Stimulated activated naive CD4-positive, alpha-beta T cell (primary cell): ENCODE measurements at regions not wholly inside any gene's neighbourhood (a gene's known extent, or its start where the extent isn't known, plus 50 kb on each side); places are given as distances from the start of the nearest gene placed in this dataset.

Experiments
- DNase-seq, 6 experiments: peaks; one replicate each; lab custom pipeline; 2025; lab: John Stamatoyannopoulos, UW

DNA sequence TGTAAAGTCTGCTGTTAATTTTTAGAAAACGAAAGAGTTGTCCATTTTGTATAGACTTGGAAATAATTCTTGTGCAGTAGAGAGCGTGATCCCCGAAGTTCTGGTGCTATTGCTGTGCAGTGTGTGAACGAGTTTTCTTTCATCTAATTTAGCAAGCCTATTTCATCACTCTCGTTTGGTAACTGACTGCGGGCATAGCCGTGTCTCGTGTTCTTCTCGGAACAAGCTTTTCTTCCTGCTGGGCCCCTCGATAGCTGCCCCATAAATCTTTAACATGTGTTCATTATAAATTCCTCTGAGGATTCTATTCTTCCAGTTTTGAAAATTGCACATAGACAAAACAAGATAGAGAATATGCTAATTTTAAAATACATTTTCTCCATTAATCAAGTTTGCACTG, 622.0 kb upstream of the PFKP start:
- no peak for DNase-seq

DNA sequence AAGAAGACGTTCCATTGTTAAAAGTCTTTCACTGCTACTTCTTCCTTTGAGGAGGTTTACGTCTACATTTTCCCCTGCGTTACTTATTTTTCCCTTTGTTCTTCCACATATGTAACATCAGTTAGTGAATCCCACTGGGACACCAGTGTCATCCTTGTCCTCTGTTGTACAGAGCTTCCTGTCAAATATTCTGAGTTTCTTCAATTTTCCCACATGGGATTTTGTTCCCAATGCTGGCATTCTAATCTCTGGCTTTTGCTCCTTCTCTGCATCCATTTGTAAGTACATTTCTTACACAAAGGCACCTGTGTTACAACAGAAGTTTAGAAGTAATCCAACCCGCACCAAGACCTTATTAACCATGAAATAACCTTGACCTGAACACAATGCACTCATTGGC, 627.4 kb upstream of the PFKP start:
- no peak for DNase-seq

DNA sequence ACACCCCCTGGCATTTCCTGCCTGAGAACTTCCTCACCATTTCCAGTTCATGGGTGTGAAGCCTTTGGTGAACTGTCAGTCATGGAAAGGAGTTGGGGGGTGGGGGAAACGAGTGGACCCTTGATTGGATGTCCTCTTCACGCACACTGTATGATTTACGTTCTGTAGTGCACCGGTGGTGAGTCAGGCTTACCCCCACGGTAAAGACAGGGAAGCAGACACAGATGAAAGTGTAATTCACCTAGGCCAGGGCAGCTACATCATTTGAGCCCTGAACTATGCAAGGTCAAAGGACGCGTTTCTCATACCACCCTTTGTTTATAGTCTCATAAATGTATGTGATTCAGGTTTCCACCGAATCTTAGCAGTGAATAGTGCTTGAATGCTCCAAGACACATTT, 628.3 kb upstream of the PFKP start:
- no peak for DNase-seq

DNA sequence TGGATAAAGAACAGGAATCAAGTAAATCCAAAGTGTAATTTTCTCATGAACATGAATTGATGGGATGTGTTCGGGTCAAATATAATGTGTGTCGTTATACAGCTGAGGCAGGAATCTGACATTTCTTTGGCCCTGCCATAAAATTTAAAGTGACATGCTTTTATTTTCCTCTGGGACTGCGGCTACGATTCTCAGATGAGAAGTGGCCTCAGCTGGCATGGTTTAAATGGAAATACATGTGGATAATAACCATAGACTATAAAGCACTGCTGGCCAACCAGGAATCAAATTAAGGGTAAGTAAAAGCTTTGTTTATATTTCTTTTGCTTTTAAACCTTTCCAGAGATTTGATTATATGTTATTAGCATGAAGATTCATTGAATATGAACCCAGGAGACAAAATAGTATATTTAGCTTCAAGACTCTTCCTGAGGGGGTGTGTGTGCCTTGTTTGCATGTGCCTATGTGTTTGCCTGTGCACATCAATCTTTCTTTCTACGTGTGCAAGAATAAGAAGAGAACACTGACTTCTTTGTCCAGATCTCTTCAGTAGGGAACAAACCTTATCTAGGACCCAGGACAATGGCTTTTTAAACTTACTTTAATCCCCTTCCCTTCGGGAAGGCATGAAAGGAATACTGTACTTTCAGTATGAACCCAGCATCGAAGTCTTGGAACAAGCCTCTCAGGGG, 629.0 kb upstream of the PFKP start:
- DNase-seq = no peak

DNA sequence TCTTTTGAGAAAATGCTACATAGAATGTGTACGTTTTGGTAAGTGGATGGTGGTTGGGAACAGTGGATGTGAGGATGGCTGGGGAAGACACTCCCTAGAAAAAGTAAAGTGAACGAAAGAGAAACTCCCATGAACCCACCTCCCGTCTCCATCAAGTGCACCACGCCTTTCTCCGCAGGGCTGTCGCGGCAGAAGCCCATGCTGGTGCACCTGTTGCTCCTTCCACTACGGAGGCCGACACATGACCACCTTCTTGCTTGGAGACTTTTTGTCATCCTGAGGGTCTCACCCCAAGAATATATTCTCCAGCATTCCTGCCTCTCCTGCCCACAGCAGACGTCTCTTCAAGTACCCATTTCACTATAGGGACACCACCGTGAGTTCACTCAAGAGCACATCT, 630.4 kb upstream of the PFKP start:
- DNase-seq = no peak

DNA sequence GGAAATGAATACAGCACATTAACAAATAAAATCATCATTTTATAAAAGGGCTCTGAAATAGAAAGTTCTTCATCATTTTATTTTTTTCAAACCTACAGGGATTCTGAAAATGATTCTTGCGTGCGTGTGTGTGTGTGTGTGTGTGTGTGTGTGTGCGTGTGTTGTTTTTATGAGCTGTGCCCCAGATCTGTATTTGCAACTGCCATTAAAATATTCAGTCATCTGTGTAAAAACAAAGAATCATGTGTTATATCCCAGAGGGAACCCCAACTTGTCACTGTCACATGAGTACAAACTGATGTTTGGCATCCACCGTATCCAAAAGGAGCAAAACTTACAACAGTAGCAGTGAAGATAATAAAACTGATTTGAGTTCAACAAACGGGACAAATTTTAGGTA, 635.4 kb upstream of the PFKP start:
- DNase-seq = no peak

DNA sequence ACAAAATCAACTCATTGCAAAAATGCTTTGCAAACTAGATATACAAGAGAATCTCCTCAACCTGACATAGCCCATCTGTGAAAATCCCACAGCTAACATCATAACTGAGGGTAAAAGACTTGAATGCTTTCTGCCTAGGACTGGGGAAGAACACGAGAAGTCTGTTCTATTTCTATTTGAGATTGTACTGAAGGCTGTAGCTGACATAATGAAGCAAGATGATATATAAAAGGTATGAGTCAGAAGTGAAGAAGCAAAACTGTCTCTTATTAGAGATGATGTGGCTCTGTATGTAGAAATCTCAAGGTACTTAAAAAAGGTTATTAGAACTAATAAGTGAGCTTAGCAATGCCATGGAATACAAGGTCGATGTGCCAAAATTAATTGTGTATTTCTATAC, 639.9 kb upstream of the PFKP start:
- DNase-seq = no peak

DNA sequence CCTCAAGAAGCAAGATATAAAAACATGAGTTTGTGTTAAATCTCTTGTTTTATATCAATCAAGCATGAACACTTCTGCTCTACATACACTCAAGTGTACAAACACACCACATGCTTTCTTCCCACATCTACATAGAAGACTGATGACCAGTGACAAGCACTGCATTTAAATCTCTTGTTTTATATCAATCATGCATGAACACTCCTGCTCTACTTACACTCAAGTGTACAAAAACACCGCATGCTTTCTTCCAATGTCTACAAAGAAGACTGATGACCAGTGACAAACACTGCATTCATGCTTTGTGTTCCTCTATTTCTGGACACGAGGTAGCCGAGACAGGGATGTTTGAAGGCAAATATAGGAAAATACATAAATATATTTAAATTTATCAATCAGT, 642.0 kb upstream of the PFKP start:
- DNase-seq = no peak

DNA sequence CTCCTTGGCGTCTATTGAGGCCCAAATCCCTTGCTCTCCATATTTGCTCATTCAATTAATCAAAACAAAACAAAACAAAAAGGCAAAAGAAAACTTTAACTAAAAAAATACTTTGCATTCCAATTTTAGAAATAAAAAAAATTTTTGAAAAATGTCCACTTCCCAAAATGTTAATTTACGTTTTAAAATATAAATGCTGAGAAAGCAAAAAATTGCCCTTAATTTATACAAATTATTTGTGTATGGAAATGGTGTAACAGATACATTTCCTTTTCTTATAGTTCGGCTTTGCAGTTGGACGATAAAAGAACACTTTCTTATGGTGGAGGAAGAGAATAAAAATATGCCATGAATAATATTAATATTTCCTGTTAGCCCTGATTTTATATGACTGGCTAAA, 652.8 kb upstream of the PFKP start:
- DNase-seq = no peak

DNA sequence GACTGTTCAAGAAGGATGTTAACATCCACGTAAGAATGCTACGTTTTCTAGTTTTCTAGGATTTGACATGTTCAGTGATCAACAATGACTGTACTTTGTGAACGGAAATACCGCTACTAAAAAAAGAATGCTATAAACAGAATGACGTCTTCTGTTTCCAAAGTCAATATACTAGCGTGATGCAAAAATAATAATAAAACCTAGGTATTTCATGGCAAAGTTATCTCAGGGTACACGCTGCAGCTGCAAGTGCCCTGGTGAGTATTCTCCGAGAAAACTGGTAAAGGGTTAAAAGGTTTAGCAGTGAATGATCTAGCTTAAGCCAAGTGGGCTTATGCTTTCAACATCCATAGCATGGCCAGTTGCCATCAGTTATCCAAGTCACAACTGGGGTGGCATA, 653.3 kb upstream of the PFKP start:
- DNase-seq = no peak

DNA sequence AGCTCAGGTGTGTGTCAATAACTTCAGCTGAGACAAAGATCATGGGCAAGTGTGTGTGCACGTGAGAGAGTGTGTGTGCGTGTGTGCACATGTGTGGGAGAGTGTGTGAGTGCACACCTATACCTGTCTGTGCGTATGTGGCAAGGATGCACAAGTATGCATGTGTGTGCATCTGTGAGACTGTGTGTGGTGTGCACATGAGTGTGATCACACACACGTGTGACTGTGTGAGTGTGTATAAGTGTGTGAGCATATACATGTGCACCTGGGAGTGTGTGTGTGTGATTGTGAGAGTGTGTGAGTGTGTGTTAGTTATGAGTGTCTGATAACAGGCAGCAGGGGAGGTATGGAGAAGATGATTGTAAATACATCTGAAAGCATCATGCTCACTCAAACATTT, 657.3 kb upstream of the PFKP start:
- no peak for DNase-seq

DNA sequence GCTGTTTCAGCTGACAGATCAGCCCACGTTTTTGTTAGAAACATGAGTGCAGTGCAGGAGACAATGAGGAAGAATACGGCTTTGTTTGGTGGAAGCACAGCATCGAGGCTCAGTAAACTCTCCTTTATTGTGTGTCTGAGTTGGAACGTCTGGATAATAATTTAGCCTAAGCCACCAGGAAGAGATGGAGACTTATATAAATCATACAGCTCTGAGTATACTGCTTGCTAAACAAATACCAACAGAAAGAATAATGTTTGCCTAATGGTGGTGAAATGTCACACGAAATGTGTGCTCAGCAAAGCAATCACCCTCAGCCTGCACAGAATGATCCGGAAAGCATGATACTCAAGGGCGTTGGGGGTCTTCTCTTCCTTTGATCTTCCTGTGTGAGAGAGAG, 664.1 kb upstream of the ADARB2 start:
- DNase-seq = no peak

DNA sequence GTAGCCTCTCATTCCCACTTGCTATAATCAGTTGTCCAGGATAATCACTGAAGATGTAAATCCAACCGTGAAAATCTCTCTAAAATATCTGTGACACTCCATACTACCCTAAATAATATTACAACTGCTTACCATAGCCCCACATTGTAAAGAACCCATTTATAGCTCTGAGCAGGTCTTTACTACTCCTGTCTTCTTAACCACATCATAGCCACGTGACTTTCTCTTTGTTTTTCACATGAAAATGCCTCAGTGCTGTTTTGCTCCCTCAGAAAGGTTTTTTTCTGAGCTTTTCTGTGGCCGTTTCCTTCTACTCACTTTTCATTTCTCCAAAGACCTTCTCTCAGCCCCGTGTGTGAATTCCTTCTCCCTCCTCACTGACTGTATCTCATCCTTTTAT, 662.2 kb upstream of the ADARB2 start:
- no peak for DNase-seq

DNA sequence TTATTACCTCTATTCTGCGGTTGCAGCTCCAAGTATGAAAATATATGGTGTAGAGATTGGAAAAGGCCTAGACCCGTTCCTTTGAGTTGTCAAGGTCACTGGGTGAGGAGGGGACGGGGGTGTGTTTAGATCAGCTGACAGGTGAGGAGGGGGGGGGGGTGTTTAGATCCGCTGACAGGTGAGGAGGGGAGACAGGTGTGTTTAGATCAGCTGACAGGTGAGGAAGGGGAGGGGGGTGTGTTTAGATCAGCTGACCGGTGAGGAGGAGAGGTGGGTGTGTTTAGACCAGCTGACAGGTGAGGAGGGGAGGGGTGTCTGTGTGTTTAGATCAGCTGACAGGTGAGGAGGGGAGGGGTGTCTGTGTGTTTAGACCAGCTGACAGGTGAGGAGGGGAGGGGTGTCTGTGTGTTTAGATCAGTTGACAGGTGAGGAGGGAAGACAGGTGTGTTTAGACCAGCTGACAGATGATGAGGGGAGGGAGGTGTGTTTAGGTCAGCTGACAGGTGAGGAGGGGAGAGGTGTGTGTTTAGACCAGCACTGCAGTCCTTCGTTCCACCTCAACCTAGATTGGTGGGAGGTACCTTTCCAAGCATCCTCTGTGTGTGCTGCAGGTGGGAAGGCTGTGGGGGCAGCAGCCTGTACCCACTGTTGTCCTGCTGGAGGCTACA, 655.0 kb upstream of the ADARB2 start:
- DNase-seq = no peak

DNA sequence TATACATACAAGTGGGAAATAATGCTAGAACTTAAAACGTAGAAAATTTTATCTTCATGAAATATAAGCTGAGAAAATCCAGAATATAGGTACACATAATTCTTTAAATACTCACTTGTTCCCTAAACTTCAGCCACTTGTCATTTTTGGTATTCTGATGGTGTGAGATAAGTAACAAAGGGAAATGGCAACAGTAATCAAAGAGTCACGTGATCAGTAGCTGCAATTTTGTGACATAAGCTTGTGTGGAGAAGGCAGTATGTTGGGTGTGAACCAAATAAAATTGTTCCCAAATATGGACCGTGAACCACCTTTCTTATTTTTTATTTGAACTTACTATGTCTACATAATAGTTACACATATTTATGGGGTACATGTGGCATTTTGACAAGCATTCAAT, 650.3 kb upstream of the ADARB2 start:
- DNase-seq = no peak

DNA sequence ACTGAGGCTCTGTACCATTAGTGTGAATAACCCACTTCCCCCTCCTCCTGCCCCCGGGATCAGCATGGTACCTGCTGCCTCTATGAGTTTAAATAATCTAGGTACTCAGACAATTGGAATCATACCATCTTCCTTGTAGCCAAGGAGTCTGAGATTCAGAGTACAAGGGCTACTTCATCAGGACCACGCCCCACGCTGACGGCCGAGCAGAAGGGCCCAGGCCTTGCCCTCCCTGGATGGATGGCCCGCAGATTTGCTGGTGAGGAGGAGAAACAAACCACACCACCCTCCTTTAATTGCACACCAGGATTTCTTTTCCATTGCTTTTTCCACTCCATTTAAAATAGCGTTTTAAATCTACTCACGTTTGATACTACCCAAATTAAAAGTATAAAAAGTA, 649.9 kb upstream of the ADARB2 start:
- no peak for DNase-seq

DNA sequence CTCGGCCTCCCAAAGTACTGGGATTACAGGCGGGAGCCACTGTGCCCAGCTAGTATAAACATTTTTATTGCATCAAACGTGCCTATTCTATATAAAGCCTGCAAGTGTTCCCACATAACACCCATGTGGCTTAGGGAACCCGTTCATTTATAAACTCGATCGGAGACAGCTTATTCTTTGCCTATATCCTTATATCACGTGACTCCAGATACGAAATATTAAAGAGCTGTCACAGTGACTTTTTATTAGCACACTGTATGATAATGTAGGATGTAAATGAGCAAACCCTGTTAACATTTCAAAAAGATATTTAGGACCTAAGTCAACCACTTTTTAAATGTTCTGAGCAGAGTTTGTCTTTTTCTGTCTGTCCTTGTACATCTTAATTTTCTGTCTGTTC, 642.9 kb upstream of the ADARB2 start:
- DNase-seq = no peak

DNA sequence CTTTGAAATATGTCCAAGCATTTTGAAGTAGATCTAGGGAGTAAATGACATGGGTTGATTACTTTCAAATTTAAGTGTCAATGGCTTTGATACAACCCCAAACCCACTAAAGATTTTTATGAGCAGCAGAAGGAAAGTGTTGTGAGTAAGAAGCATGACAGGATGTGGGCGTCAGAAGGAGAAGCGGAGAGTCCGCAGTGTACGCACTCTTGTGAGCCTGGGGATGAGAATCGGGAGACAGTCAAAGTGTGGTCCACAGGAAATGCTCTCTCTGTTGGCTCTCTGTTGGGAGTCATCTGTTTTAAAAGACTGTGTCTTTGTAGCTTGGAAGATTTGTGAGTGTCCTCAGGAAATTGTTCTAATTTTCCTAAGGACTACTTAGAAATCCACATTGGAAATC, 629.8 kb upstream of the ADARB2 start:
- DNase-seq = no peak

DNA sequence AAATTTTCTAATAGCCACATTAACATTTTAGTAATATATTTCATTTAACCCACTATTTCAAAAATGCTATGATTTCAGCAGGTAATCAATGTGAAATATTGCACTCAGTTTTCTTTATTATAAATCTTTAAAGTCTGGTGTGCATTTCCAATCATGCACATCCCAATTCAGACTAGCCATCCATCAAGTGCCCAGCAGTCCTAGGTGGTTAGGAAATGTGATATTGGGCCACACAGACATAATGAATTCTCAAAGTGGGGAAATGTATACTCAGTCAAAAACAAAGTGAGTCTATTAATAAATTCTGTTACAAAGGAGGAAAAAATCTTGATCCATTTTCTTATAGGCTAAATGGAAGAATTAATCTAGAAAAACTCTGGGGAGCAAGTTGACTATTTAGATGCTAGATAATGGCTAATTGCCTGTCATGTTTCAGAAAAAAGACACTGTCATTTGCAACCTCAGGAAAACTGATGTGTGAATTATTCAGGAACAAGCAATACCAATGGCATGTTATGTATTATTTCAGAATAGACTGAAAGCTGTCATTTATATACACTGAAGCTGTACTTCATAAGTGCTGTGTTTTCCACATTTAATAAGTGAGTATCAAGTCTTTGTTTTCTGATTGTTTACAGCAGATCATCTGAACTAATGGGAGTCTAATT, 629.1 kb upstream of the ADARB2 start:
- DNase-seq = no peak

DNA sequence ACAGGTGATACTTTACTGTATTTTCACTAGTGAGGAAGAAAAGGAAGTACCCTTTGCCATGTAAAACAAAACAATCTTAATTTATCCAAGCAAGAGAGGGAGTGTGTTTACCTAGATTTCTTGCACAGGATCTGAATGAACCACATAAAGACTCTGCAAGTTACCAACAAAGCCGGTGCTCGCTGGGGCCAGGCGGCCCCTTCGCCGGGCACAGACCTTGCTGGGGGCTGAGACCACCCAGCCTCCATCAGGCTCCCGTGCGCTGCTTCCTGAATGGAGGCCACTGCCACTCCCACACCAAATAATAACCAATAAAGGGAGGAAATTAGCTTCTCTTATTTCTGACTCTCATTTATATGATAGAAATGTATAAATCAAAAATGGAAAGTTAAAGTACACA, 625.0 kb upstream of the ADARB2 start:
- DNase-seq = no peak

DNA sequence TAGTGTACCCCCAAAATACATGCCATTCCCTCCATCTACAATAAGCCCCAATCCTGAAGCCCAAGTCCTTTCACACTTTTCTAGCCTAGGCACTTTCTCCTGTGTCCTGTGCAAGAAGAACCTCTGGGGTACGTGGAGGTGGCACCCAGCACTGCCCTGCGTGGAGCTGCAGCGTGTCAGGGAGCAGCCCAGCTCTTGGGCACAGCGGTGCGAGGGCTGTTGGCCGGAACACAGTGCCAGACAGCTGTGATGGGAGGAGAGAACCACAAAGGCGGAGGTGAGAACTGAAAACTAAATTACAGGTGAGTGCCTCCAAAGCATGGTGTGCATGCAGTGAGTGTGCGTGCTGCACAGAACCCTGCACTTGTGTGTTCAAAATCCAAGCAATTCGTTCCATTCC, 621.3 kb upstream of the ADARB2 start:
- no peak for DNase-seq

DNA sequence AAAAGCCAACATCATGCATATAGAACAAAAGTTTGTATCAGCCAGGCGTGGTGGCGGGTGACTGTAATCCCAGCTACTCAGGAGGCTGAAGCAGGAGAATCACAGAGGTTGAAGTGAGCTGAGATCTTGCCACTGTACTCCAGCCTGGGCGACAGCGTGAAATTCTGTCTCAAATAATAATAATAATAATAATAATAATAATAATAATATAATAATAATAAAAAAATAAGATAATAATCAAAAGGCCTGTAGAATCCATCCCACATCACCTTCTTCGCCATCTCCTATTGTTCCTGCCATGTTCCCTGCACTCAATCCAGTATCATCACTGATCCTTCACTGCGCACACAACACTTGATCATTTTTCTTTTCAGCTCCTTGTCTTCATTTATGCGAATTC, 619.3 kb upstream of the ADARB2 start:
- no peak for DNase-seq

DNA sequence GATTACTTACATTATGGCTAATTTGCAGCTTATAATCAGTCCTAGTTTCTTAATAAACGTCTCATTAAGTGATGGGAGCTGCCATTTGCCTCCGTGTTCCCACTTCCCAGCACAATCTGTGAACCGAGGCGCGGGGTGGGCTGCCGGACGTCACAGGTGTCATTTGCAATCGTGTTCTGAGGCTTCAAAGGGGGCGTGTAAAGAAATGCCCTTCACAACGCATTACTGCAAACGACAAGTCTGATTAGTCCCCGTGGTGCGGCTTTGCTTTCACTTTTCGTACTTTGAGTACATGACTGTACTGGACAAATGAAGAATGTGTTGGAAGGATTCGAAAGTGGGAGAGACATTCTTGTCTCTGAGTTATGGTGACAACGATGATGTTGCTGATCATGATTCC, 614.2 kb upstream of the ADARB2 start:
- no peak for DNase-seq

DNA sequence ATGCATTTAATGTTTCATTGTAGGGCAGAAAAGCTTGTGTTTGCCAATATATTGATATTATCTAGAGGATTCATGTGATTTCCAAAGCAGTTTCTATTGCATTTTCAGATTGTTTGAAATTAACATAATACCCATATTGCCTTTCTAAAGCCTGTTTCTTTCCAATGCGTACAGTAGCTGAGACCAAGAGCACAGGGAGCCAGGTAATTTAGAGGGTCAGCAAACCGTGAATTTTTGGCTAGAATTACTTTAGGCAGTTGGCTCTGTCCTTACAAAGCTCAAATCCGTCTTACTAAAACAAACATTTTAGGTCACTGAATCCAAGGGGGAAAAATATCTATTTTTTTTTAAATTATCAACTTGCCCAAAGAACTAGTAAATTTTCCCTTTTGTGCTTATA, 604.9 kb upstream of the ADARB2 start:
- no peak for DNase-seq
